Tibial nerve (tissue), 4 donors: ENCODE measurements at regions not wholly inside any gene's neighbourhood (a gene's known extent, or its start where the extent isn't known, plus 50 kb on each side); places are given as distances from the start of the nearest gene placed in this dataset.

Source experiments
- DNase-seq, 2 donors: peaks; one replicate each; pipeline ENCODE4 v3.0.0-alpha.2; 2019; ENCODE audit warnings: low spot score in 2 of 2
- H3K27ac ChIP-seq, 4 donors: fragments of 200-600 bp; sonication (generic) in 3 of 4; one replicate each; pipeline ENCODE4 v1.5.1; 2017 to 2019; ENCODE audit warnings: mild to moderate bottlenecking in 1 of 4
- H3K27me3 ChIP-seq, 2 donors: fragments of 200-600 bp; sonication (generic) in 1 of 2; one replicate each; pipeline versions ENCODE4 v1.5.1 to v1.6.0; 2017 to 2019
- H3K36me3 ChIP-seq, 3 donors: fragments of 200-600 bp; sonication (generic); one replicate each; pipeline ENCODE4 v1.5.1; 2018 to 2019
- H3K4me1 ChIP-seq, 4 donors: fragments of 200-600 bp; sonication (generic) in 3 of 4; one replicate each; pipeline ENCODE4 v1.5.1; 2017 to 2019
- H3K4me3 ChIP-seq, 4 donors: fragments of 200-600 bp; sonication (generic) in 3 of 4; one replicate each; pipeline ENCODE4 v1.5.1; 2017 to 2019; ENCODE audit warnings: mild to moderate bottlenecking in 1 of 4, moderate library complexity in 1 of 4
- H3K9me3 ChIP-seq, 4 donors: fragments of 200-600 bp; sonication (generic) in 3 of 4; one replicate each; pipeline ENCODE4 v1.5.1; 2017 to 2019
- EP300 ChIP-seq, 2 donors: sonication (generic); formaldehyde crosslinking; IDR thresholded peaks; one replicate each; pipeline ENCODE4 v1.6.1; 2017; ENCODE audit warnings: antibody characterized with exemption in 2 of 2, mild to moderate bottlenecking in 1 of 2
- POLR2A ChIP-seq, 2 donors: fragments of 450-650 bp; IDR thresholded peaks; one replicate each; pipeline ENCODE4 v1.6.1; 2017; ENCODE audit warnings: antibody characterized with exemption in 2 of 2, mild to moderate bottlenecking in 2 of 2, moderate library complexity in 2 of 2
- WGBS, 2 donors: methylation state at CpG; one replicate each; pipeline ENCODE4 v1.1.5; 2018; 5-methylcytosine and 5-hydroxymethylcytosine counted together
- TF ChIP-seq, protein P1 (sequence below), 5 experiments: fragments of 200-600 bp in 3 of 5; fragments of 450-650 bp in 2 of 5; sonication (generic) in 3 of 5; IDR thresholded peaks; one replicate each; pipeline ENCODE4 v1.5.1; 2016 to 2019; ENCODE audit warnings: antibody characterized with exemption in 5 of 5, mild to moderate bottlenecking in 3 of 5, moderate library complexity in 2 of 5

DNA sequence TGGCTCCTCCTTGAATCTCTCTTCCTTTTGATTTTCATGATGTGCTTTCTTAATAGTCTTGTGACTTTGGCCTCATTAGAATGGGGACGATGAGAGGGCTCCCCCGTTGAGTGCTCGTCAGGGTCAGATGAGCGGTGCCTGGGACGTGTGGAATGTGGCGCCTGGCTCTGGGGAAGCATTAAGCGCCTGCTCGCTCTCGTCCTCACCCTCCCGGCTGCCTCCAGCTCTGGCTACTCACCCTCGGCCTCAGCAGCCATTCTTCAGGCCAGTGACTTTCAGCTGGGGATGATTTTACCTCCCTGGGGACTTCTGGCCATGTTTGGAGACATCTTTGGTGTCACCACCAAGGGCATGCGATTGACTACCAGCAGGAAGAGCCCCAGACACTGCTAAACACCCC lies 69.7 kb downstream of the RPS6KA4 start:
- TF ChIP-seq POLR2A (IDR thresholded peaks at IDR 0.05) (no peak), EP300 (IDR thresholded peaks at IDR 0.05) (no peak)
- TF ChIP-seq, protein P1, sequence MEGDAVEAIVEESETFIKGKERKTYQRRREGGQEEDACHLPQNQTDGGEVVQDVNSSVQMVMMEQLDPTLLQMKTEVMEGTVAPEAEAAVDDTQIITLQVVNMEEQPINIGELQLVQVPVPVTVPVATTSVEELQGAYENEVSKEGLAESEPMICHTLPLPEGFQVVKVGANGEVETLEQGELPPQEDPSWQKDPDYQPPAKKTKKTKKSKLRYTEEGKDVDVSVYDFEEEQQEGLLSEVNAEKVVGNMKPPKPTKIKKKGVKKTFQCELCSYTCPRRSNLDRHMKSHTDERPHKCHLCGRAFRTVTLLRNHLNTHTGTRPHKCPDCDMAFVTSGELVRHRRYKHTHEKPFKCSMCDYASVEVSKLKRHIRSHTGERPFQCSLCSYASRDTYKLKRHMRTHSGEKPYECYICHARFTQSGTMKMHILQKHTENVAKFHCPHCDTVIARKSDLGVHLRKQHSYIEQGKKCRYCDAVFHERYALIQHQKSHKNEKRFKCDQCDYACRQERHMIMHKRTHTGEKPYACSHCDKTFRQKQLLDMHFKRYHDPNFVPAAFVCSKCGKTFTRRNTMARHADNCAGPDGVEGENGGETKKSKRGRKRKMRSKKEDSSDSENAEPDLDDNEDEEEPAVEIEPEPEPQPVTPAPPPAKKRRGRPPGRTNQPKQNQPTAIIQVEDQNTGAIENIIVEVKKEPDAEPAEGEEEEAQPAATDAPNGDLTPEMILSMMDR (IDR thresholded peaks at IDR 0.05): no peak
- Histone ChIP-seq H3K27ac (no peak overlapping the region), H3K4me1 (no peaks in the 10 kb centered on the region), H3K9me3 (peaks cover 0 to 15% (median 0%) of the 10 kb centered on the region in 4 donors), H3K27me3 (no peaks in the 10 kb centered on the region), H3K4me3 (no peak overlapping the region), H3K36me3 (no peaks in the 10 kb centered on the region)
- DNase-seq: no peak
- 34 to 44% methylated on average over 10 to 12 of the region's 12 CpGs for WGBS, 2 donors

DNA sequence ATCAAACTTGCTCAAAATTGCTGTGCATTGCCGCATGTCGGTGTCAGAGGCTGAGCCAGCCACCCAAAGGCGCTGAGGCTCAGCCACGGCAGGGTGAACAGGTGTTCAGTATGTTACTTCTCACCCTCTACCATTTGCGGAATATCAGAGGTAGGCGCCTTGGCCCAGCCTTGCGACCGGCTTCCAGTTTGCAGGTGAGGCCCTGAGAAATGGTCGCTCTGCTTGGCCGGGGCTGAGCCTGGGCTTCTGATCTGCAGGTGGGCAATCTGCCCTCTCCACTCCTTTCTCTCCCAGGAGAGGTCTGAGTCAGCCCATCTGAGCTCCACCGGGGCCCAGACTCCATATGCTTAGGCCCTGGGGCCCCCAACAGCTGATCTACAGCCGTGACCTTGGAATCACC lies 71.0 kb downstream of the RPS6KA4 start:
- DNase-seq: no peak
- 90% methylated on average over 10 to 12 of the region's 12 CpGs for WGBS, 2 donors
- Histone ChIP-seq H3K27me3 (no peaks in the 10 kb centered on the region), H3K27ac (no peak overlapping the region), H3K4me3 (no peak overlapping the region), H3K4me1 (no peaks in the 10 kb centered on the region), H3K36me3 (no peaks in the 10 kb centered on the region), H3K9me3 (peaks cover 0 to 15% (median 0%) of the 10 kb centered on the region in 4 donors)
- TF ChIP-seq, protein P1 (IDR thresholded peaks at IDR 0.05): no peak
- TF ChIP-seq POLR2A (IDR thresholded peaks at IDR 0.05) (no peak), EP300 (IDR thresholded peaks at IDR 0.05) (no peak)

DNA sequence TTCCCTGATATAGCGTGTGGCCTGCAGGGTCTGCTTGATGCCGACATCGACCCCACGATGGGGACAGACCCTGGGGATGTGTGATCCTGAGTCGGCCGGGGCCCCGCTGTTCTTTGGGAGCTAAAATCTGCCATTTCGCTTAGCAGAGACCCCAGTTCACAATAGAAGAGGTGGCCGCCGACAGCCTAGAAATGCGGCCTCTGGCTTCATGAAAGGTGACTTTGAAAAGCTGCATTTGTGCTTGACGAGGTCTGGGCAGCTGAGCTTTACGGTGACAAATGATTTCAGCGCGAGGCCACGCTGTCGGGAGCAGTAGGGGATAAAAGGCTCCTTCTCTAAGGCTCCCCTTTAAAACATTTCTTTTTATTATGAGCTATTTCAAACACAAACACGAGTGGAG lies 71.7 kb downstream of the RPS6KA4 start:
- no peaks in the 10 kb centered on the region for H3K27me3 ChIP-seq
- 49 to 63% methylated on average over 13 to 18 of the region's 18 CpGs for WGBS, 2 donors
- no peaks in the 10 kb centered on the region for H3K4me1 ChIP-seq
- H3K36me3 ChIP-seq: no peaks in the 10 kb centered on the region
- DNase-seq: no peak
- TF ChIP-seq EP300 (IDR thresholded peaks at IDR 0.05) (no peak), POLR2A (IDR thresholded peaks at IDR 0.05) (no peak)
- TF ChIP-seq, protein P1 (IDR thresholded peaks at IDR 0.05): no peak
- H3K4me3 ChIP-seq: no peak overlapping the region
- H3K9me3 ChIP-seq: peaks cover 0 to 15% (median 0%) of the 10 kb centered on the region in 4 donors
- no peak overlapping the region for H3K27ac ChIP-seq

- Histone ChIP-seq H3K9me3 (peaks cover 0 to 15% (median 0%) of the 10 kb centered on the region in 4 donors), H3K4me3 (no peak overlapping the region), H3K4me1 (no peaks in the 10 kb centered on the region), H3K27me3 (peaks cover 0 to 15% of the 10 kb centered on the region in 2 donors), H3K36me3 (no peaks in the 10 kb centered on the region), H3K27ac (no peak overlapping the region)
- TF ChIP-seq, protein P1 (IDR thresholded peaks at IDR 0.05): no peak
- TF ChIP-seq EP300 (IDR thresholded peaks at IDR 0.05) (no peak), POLR2A (IDR thresholded peaks at IDR 0.05) (no peak)
- no peak for DNase-seq
- WGBS, 2 donors: 84 to 85% methylated on average over 4 of the region's 4 CpGs
These were observed 77.0 kb downstream of the RPS6KA4 start for GRCh38 chr11:64436000-64436399.

GRCh38 chr11:64437426-64437825 lies 78.5 kb downstream of the RPS6KA4 start:
- no peak for DNase-seq
- Histone ChIP-seq H3K9me3 (peaks cover 0 to 7% (median 0%) of the 10 kb centered on the region in 4 donors), H3K36me3 (no peaks in the 10 kb centered on the region), H3K27me3 (peaks cover 0 to 15% of the 10 kb centered on the region in 2 donors), H3K27ac (no peak overlapping the region), H3K4me1 (no peaks in the 10 kb centered on the region), H3K4me3 (no peak overlapping the region)
- TF ChIP-seq POLR2A (IDR thresholded peaks at IDR 0.05) (no peak), EP300 (IDR thresholded peaks at IDR 0.05) (no peak)
- TF ChIP-seq, protein P1 (IDR thresholded peaks at IDR 0.05): no peak
- 62 to 72% methylated on average over 7 of the region's 7 CpGs for WGBS, 2 donors
